ENCODE measurements at regions not wholly inside any gene's neighbourhood (a gene's known extent, or its start where the extent isn't known, plus 50 kb on each side); places are given as distances from the start of the nearest gene placed in this dataset.

DNA sequence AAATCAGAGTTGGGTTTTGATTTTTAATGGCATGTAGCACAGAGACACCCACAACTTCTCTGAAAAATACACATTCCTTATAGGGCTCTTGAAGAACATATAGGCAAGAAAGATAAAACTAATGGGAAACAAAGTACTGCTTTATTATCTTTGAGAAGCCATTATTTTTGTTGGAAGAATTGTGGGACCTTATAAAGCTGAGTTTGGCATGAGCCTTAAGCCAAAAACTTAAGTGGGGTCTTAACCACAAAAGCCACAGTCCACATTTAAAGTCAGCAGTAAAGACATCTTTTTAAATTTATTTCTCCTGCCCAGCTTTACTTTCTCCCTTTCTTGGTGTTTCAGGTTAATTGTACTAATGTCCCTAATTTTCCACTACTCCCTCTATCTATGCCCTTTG is 1297.3 kb downstream of the C4orf33 start:
- TF ChIP-seq EZH2 (IDR thresholded peaks at IDR 0.05; ENCODE audit: borderline replicate concordance, control insufficient read depth, low read depth, low read length) (no peak), EP300 (IDR thresholded peaks at IDR 0.05; ENCODE audit: borderline replicate concordance in 1 of 2, control insufficient read depth in 1 of 2, low read depth in 2 of 2, low read length in 2 of 2) (no peak), ZNF207 (IDR thresholded peaks at IDR 0.05; ENCODE audit: borderline replicate concordance) (no peak), RELA (IDR thresholded peaks at IDR 0.05; ENCODE audit: borderline replicate concordance, partially characterized antibody) (no peak), POLR2AphosphoS2 (IDR thresholded peaks at IDR 0.05; ENCODE audit: low read depth, low read length) (no peak)

Measured in GM12878 (cell line).